Activated T-helper 1 cell treated with Interleukin-2 at 50 U/mL for 16 hours (primary cell): ENCODE measurements at regions not wholly inside any gene's neighbourhood (a gene's known extent, or its start where the extent isn't known, plus 50 kb on each side); places are given as distances from the start of the nearest gene placed in this dataset.

Source experiments
- DNase-seq: peaks from one replicate; pipeline ENCODE4 v3.0.0-alpha.2; 2020; ENCODE audit warnings: low read depth

GRCh38 chr5:17761326-17761725 is 127.1 kb downstream of the TAF11L14 start:
- DNase-seq: no peak

- DNase-seq: no peak
These were observed 129.0 kb downstream of the TAF11L14 start for GRCh38 chr5:17763301-17763700.

- no peak for DNase-seq
These were observed 131.8 kb downstream of the TAF11L14 start for GRCh38 chr5:17766031-17766430.

- no peak for DNase-seq
These were observed 135.0 kb downstream of the TAF11L14 start for GRCh38 chr5:17769277-17769676.

GRCh38 chr5:17772232-17772631 is 138.0 kb downstream of the TAF11L14 start:
- no peak for DNase-seq

- DNase-seq: no peak
These were observed 151.5 kb downstream of the TAF11L14 start for GRCh38 chr5:17785774-17786173.

DNA sequence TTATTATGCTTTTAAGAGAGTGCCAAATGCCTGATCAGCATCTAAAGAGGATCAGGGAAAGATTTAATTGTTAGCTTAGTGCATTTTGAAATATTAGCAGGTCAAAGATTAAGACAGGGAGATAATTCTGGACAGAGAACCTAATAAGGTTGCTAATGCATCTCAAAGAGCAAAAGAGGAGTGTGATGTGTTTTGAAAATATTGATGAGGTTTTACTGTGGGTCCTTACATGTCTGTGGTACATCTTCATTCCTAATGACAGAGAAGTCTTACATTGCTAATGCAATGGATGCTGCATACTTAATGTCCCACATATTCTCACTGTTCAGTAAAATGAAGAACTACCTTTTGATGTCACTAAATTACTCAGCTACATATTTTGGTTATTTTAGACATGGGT is 154.1 kb downstream of the TAF11L14 start:
- no peak for DNase-seq

DNA sequence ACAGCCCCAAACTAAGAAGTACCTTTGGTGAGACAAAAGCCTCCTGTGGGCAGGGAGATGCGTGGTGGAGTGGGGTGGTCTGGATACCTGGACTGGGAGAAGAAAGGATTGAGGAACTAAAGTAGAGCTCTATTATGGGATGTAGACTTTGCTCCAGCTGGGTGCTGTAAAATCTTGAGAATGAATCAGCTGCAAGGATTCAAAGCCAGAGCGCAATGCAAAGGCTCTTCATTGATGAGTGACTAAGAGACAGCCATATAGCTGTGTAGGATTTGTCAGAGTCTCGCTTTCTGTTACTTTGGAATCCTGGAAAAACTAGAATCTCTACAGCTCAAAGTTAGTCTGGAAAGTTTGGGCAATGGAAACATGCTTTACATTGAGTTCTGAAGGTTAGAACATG is 159.9 kb downstream of the TAF11L14 start:
- no peak for DNase-seq

DNA sequence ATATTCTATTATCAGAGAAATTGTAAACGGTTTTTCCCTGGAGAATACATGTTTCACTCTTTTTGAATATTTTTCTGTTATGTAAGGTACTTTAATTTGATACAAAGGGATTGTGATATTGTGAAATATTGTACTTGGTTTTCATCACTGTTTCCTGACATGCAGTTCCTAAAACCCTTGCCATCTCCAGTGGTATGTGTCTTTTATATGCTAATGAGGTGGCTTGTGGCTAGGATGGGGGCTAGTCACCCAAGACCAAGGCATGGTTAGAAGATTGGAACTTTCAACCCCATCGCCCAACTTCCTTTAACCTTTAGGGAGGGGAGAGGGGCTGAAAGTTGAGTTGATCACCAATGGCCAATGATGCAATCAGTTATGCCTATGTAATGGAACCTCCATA is 160.6 kb downstream of the TAF11L14 start:
- no peak for DNase-seq

DNA sequence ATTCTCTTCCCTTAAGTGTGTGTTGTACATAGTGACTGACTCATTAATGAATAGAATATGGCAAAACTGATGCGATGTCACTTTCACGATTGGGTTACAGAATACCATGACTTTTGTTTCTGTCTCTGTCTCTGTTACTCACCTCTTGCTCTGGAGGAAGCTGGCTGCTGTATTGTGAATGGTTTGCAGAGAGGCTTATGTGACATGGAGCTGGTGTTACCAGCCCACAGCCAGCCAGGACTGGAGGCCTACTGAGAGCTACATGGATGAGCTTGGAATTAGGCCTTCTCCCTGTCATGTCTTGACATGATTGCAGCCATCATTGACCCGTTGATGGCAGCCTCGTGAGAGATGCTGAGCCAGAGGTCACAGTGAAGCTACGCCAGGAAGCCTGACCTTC is 161.9 kb downstream of the TAF11L14 start:
- no peak for DNase-seq

DNA sequence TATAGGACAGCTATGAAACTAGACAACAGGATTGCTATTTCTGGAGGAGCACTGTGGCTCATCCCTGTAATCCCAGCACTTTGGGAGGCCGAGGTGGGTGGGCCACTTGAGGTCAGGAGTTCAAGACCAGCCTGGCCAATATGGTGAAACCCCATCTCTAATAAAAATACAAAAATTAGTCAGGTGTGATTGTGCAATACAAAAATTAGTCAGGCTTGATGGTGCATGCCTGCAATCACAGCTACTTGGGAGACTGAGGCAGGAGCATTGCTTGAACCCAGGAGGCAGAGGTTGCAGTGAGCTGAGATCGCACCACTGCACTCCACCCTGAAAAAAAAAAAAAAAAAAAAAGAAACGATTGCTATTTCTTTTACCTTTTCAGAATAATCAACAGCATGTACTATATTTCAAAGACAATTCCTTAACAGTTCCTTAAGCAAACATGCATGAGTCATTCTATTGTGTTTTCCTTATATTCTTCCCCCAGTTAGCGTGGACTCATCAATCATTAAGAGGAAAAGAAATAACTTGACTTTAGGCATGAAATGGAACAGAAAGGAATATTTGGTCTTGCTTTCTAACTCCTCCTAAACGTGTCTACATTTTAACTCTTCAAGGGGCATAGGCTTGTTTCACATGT is 162.6 kb downstream of the TAF11L14 start:
- no peak for DNase-seq

DNA sequence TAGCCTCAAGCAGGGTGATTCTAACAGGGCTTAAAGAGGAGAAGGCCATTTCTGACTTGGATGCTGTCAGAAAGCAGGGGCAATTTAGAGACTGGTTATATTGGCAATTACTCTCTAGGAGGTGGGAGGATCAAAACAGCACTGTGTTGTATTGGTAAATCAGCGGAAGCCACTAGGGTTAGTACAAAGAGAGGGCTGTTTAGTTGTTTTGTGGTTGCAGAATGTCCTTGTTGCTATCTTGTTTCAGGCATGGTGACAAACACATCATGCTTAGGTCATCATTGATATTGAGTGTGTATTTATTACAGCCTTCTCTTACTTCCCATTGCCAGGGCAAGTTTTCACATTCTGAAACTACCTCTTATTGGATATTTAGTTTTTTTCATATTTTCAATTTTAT is 165.3 kb downstream of the TAF11L14 start:
- no peak for DNase-seq

DNA sequence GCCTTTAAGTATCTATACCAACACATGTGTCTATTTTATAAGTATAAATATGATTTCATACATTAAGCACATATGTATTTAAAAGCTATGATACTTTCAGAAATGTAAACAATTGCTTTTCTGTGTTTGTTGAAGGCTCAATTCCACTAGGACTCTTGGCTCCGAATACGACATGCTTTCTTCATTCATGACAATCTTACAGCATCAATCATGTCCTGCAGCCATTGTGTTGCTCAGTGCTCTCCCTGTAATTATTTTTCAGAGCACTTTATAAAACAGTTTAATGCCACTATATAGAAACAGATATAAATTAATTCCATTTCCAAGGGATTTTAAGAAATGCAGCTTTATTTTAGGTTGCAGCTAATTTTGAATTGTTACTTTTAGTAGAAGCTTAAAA is 167.3 kb downstream of the TAF11L14 start:
- no peak for DNase-seq

GRCh38 chr5:17802256-17802655 is 168.0 kb downstream of the TAF11L14 start:
- DNase-seq: no peak

DNA sequence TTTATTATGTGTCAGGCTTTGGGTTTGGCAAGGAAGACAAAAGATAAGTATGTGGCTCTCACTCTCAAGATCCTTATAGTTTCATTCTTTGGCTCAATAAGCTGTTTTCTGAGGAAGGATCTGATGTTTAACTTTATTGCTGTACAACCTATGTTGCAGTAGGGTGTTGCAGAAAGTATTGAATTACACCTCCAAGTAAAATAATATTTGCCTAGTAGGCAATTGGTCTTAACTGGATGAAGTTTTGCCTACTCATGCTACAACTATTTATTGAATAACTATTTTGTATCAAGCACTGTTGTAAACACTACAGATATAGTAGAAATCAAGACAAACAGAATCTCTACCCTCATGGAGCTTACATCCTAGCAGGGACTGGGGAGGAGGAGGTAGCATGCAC is 169.7 kb downstream of the TAF11L14 start:
- no peak for DNase-seq

- DNase-seq: no peak
These were observed 171.1 kb downstream of the TAF11L14 start for GRCh38 chr5:17805227-17805825.

DNA sequence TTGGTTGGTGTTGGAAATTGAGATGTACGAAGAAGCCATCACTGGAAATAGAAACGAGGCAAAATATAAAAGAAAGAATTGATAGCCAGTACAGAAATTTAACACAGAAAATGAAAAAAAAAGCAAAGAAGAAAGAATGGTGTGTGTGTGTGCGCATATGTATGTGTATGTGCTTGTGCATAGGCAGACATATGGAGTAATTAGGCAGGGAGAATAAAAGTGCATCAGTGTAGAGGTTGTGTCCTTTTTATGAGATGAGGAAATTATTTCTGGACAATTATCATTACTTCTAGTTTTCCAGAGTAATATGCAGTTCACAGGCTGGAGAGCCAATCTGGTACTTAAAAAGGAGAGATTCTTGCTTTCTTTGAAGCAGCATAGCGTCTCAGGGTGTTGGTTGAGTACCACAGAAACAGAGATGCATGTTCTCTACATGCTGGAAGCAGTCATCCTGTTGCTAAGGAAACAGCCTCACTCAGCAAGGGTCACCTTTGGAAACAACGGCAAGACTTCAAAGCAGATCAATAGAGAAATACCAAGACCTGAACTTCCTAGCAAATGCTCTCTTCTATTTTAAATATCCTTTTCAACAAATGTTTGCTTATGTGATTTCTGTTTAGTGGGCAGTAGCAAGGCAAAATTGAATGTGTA is 172.7 kb downstream of the TAF11L14 start:
- DNase-seq: no peak

DNA sequence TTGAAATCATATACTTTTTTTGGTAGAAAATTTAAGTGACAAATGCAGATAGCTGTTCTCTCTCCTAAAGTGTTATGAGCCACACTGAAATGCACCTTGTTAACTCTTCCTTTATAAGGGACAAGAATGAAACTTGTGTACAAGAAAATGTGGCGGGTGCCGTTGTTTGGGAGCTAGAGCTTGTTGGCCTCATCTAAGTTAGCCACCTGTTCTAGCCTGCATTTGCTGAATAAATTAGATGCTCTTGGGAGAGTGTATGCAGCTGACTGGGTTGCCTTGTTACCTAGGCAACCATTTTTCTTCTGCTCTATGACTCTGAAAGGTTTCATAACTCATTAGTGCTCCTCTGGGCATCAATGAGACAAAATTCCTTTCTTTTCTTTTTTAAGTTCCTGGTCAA is 174.3 kb downstream of the TAF11L14 start:
- no peak for DNase-seq

DNA sequence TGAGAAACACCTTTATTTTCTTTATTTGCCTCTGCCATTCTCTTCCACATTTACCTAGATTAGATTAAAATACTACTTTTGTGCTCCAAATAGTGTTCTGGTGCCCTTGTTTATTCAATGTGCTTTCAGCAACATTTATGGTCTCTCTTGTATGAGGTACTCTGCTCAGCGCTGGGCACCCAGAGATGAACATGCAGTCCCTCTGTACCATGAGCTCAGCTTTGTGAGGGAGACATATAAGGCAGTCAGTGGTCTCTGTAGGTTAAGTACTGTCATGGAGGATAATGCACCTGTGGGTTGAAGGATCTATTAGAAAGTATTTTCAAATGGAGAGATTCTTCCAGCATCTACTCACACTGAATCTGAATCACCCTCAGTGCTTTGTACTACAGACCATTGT is 176.5 kb downstream of the TAF11L14 start:
- DNase-seq: no peak

- DNase-seq: no peak
These were observed 179.0 kb downstream of the TAF11L14 start for GRCh38 chr5:17813214-17813613.

DNA sequence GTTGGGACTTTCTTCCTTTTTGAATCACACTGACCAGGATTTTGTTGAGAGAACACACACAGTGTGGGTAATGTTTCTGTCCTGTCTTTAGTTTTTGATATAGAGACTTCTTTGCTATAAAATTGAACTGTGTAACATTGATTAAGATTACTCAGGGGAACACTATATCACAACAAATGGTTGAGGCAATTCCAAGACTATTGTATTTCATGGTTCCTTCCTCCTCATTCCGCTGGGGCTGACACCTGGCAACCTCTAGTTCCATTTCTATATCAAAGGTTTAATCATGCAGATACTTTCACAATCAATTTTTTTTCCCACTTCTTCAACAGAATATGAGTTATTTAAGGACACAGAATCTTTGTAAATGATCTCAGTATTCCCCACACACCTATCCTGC is 182.2 kb downstream of the TAF11L14 start:
- DNase-seq: no peak

GRCh38 chr5:17816944-17817343 is 182.7 kb downstream of the TAF11L14 start:
- DNase-seq: no peak

DNA sequence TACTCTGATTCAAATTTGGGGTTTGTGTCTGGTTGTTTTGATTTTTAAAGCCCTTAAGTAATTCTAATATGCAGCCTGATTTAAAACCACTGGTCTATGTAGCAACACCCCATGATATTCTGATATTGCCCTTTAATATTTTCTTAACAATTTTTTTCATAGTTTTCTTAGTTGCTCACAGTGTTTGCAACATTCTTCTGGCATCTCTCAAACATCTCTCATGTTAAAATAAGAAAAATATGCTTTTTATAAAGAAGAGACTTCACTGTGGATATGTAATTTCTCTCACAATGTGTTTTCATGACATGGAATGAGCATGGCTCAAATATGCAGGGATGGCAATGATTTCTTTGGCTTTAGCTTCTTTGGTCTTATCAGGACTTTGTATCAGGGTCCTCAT is 183.7 kb downstream of the TAF11L14 start:
- no peak for DNase-seq

DNA sequence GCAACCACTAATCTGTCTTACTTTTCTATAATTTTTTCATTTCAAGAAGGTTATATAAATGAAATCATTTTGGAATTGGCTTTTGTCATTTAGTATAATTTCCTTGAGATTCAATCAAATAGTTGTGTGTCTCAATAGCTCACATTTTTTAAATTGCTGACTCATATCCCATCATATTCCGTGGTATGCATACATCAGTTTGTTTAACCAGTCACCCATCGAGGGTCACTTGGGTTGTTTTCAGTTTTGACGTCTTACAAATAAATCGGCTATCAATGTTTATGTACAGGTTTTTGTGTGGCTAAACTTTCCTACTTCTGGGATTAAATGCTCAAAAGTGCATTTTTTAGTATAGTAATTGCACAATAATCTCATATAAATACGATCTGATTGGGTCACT is 185.5 kb downstream of the TAF11L14 start:
- DNase-seq: no peak
